ENCODE measurements at regions not wholly inside any gene's neighbourhood (a gene's known extent, or its start where the extent isn't known, plus 50 kb on each side); places are given as distances from the start of the nearest gene placed in this dataset.

GRCh38 chr21:15431053-15431452 is 298.7 kb upstream of the USP25 start:
- Histone ChIP-seq H3K9me3 (no peaks in the 10 kb centered on the region), H3K4me1 (no peaks in the 10 kb centered on the region), H3K4me3 (no peak overlapping the region), H3K9ac (ENCODE audit: low read depth in 2 of 2, low read length in 2 of 2) (no peak overlapping the region), H3K36me3 (no peaks in the 10 kb centered on the region), H3K27ac (no peak overlapping the region), H3K27me3 (no peaks in the 10 kb centered on the region)
- DNase-seq: no peak
- TF ChIP-seq CTCF (IDR thresholded peaks at IDR 0.05): no peak
- intact Hi-C loops (cut with DNase I): no loop called here

- intact Hi-C loops (cut with DNase I): no loop called here
- no peaks in the 10 kb centered on the region for H3K36me3 ChIP-seq
- no peaks in the 10 kb centered on the region for H3K27me3 ChIP-seq
- no peak for DNase-seq
- no peak for TF ChIP-seq CTCF (IDR thresholded peaks at IDR 0.05)
- no peak overlapping the region for H3K27ac ChIP-seq
- no peak overlapping the region for H3K4me3 ChIP-seq
- H3K9me3 ChIP-seq: no peaks in the 10 kb centered on the region
- no peaks in the 10 kb centered on the region for H3K4me1 ChIP-seq
- no peak overlapping the region for H3K9ac ChIP-seq (ENCODE audit: low read depth in 2 of 2, low read length in 2 of 2)
These were observed 296.7 kb upstream of the USP25 start for GRCh38 chr21:15433091-15433490.

GRCh38 chr21:15434163-15434905 is 295.4 kb upstream of the USP25 start:
- no peaks in the 10 kb centered on the region for H3K27me3 ChIP-seq
- H3K9me3 ChIP-seq: no peaks in the 10 kb centered on the region
- intact Hi-C loops (cut with DNase I): no loop called here
- H3K36me3 ChIP-seq: no peaks in the 10 kb centered on the region
- no peak overlapping the region for H3K4me3 ChIP-seq
- TF ChIP-seq CTCF (IDR thresholded peaks at IDR 0.05): no peak
- no peak overlapping the region for H3K27ac ChIP-seq
- no peak overlapping the region for H3K9ac ChIP-seq (ENCODE audit: low read depth in 2 of 2, low read length in 2 of 2)
- no peak for DNase-seq
- no peaks in the 10 kb centered on the region for H3K4me1 ChIP-seq

GRCh38 chr21:15436031-15436430 is 293.8 kb upstream of the USP25 start:
- intact Hi-C loops (cut with DNase I): no loop called here
- H3K4me3 ChIP-seq: no peak overlapping the region
- H3K36me3 ChIP-seq: no peaks in the 10 kb centered on the region
- no peak overlapping the region for H3K9ac ChIP-seq (ENCODE audit: low read depth in 2 of 2, low read length in 2 of 2)
- TF ChIP-seq CTCF (IDR thresholded peaks at IDR 0.05): no peak
- H3K9me3 ChIP-seq: no peaks in the 10 kb centered on the region
- no peak overlapping the region for H3K27ac ChIP-seq
- no peak for DNase-seq
- no peaks in the 10 kb centered on the region for H3K4me1 ChIP-seq
- no peaks in the 10 kb centered on the region for H3K27me3 ChIP-seq

- Histone ChIP-seq H3K9me3 (no peaks in the 10 kb centered on the region), H3K4me1 (no peaks in the 10 kb centered on the region), H3K27me3 (no peaks in the 10 kb centered on the region), H3K4me3 (no peak overlapping the region), H3K27ac (no peak overlapping the region), H3K36me3 (no peaks in the 10 kb centered on the region), H3K9ac (ENCODE audit: low read depth in 2 of 2, low read length in 2 of 2) (no peak overlapping the region)
- intact Hi-C loops (cut with DNase I): no loop called here
- TF ChIP-seq CTCF (IDR thresholded peaks at IDR 0.05): no peak
- DNase-seq: no peak
These were observed 291.9 kb upstream of the USP25 start for GRCh38 chr21:15437883-15438282.

Data from colonic mucosa (tissue), 4 donors.